ENCODE measurements at regions not wholly inside any gene's neighbourhood (a gene's known extent, or its start where the extent isn't known, plus 50 kb on each side); places are given as distances from the start of the nearest gene placed in this dataset.

- Mint-ChIP-seq H3K27ac (ENCODE audit: unreplicated experiment) (peak overlapping the region; percentile 33), H3K27me3 (ENCODE audit: unreplicated experiment) (peaks cover 2% of the 10 kb centered on the region), H3K36me3 (ENCODE audit: unreplicated experiment) (peaks cover 16% of the 10 kb centered on the region), H3K4me3 (ENCODE audit: unreplicated experiment) (no peak overlapping the region), H3K4me1 (ENCODE audit: low read depth, unreplicated experiment) (peaks cover 3% of the 10 kb centered on the region), H3K9me3 (ENCODE audit: unreplicated experiment) (peaks cover 2% of the 10 kb centered on the region)
- DNase-seq = no peak
- TF ChIP-seq CTCF (IDR thresholded peaks at IDR 0.05; ENCODE audit: partially characterized antibody, unreplicated experiment) = no peak
Observed at GRCh38 chr3:71846185-71846584, 61.2 kb upstream of the PROK2 start.

GRCh38 chr3:71843071-71843470 is 58.1 kb upstream of the PROK2 start:
- Mint-ChIP-seq H3K4me1 (ENCODE audit: low read depth, unreplicated experiment) (peaks cover 3% of the 10 kb centered on the region), H3K27ac (ENCODE audit: unreplicated experiment) (no peak overlapping the region), H3K4me3 (ENCODE audit: unreplicated experiment) (no peak overlapping the region)

GRCh38 chr3:71838406-71838805 is 53.5 kb upstream of the PROK2 start:
- no peaks in the 10 kb centered on the region for H3K27me3 Mint-ChIP-seq (ENCODE audit: unreplicated experiment)
- H3K27ac Mint-ChIP-seq (ENCODE audit: unreplicated experiment) = no peak overlapping the region
- H3K4me1 Mint-ChIP-seq (ENCODE audit: low read depth, unreplicated experiment) = no peaks in the 10 kb centered on the region
- no peak overlapping the region for H3K4me3 Mint-ChIP-seq (ENCODE audit: unreplicated experiment)
- TF ChIP-seq CTCF (IDR thresholded peaks at IDR 0.05; ENCODE audit: partially characterized antibody, unreplicated experiment) = no peak
- H3K9me3 Mint-ChIP-seq (ENCODE audit: unreplicated experiment) = no peaks in the 10 kb centered on the region
- no peak for DNase-seq
- H3K36me3 Mint-ChIP-seq (ENCODE audit: unreplicated experiment) = no peaks in the 10 kb centered on the region

More at GRCh38 chr3:71843071-71843470, 58.1 kb upstream of the PROK2 start:
- H3K36me3 Mint-ChIP-seq (ENCODE audit: unreplicated experiment) = peaks cover 9% of the 10 kb centered on the region
- H3K9me3 Mint-ChIP-seq (ENCODE audit: unreplicated experiment) = peaks cover 2% of the 10 kb centered on the region
- peaks cover 2% of the 10 kb centered on the region for H3K27me3 Mint-ChIP-seq (ENCODE audit: unreplicated experiment)
- TF ChIP-seq CTCF (IDR thresholded peaks at IDR 0.05; ENCODE audit: partially characterized antibody, unreplicated experiment) = no peak
- DNase-seq = no peak

Measured in glutamatergic neuron (in vitro differentiated cells).